ENCODE measurements at regions not wholly inside any gene's neighbourhood (a gene's known extent, or its start where the extent isn't known, plus 50 kb on each side); places are given as distances from the start of the nearest gene placed in this dataset.
A peak's percentile ranks its signal among the peaks of the same experiment; 100 is the strongest.

DNA sequence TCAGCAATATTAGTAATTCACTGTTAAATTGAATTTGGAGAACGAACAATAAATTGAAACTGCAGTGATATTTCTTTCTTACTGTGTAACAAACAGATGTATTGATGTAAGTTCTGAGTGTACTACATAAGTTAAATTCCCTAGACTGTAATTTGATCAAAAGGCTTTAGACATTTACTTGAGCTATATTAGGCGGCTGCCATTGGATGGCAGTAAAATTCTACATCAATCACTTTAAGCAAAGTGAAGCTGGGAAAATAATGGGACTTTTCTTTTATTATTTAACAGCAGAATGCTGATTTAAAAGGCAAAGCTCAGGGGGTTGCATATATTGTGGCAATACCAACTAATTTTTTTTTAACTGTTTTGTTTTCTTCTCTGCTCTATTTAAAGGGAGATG is 212.6 kb upstream of the PLSCR5 start:
- Histone ChIP-seq H3K36me3 (ENCODE audit: control insufficient read depth, insufficient read depth, low read length) (no peaks in the 10 kb centered on the region), H3K4me1 (ENCODE audit: control insufficient read depth, insufficient read depth, low read length) (no peaks in the 10 kb centered on the region), H3K9me3 (ENCODE audit: control insufficient read depth, insufficient read depth, low read depth, low read length) (no peaks in the 10 kb centered on the region), H3K4me3 (ENCODE audit: low read depth in 2 of 2, low read length in 2 of 2) (no peak overlapping the region), H3K27ac (ENCODE audit: low read length) (no peak overlapping the region), H3K27me3 (ENCODE audit: control insufficient read depth, insufficient read depth, low read length) (no peaks in the 10 kb centered on the region)
- in situ Hi-C loops (cut with HindIII; ENCODE audit: low pct_unique_long_range_greater_than_20kb, low sequenced_read_pairs) (no loop called here), intact Hi-C loops (cut with micrococcal nuclease; ENCODE audit: unreplicated experiment) (loop anchor here (5.0 kb wide), 1 partner anchor 375 kb away; no protein-coding TSS in a partner anchor)
- POLR2A ChIA-PET, result no interaction called here
- CTCF ChIA-PET, result no interaction called here
- DNase-seq (ENCODE audit: low read depth, low spot score) (no peak), ATAC-seq (no peak; the same call in 1 of the 2 replicates)
- TF ChIP-seq SIN3A (IDR thresholded peaks at IDR 0.05; ENCODE audit: borderline replicate concordance, insufficient read depth, low read depth, low read length), result no peak
- TF ChIP-seq CTCF (IDR thresholded peaks at IDR 0.05), result peak; percentile 54; the same call in 1 of the 2 replicates
- TF ChIP-seq POLR2AphosphoS5 (IDR thresholded peaks at IDR 0.05; ENCODE audit: low read depth, low read length), result no peak
- TF ChIP-seq REST (IDR thresholded peaks at IDR 0.05; ENCODE audit: insufficient read depth in 1 of 2, low read depth in 2 of 2, low read length in 1 of 2), result no peak
- no peak for TF ChIP-seq TCF7L2 (IDR thresholded peaks at IDR 0.05; ENCODE audit: low read depth, low read length)
- no TSS peak for BruUV-seq (replicated peaks)

DNA sequence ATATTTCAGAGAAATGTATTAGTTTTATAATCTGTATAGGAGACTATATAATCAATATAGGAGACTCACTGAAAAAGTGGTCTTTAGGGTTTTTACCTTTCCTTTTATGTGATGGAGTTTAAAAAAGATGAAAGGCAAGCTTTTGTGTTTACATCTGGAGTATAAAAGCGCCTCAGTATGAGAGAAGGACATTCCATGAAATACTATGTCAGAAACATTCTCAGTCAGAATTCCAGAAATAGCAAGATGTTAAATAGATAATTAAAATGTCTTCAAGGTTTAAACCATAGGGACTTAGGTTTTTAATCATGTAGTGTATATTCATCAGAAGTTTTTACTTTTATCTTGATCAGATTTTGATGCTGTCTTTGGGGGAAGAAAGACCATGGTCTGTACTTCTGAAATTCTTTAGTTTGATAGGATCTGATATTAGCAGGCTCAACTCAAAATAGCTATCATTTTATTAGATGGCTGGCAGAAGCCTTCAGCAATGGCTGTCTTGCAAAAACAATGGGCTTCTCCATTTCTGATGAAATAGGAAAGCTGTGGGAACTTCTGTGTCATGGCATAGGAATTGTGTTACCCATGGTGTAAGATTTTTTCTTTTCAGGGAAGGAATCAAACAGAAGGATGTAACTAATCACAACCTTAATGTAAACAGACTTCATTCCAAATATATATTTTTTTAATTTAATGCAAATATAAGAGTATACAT is 209.6 kb upstream of the PLSCR5 start:
- ATAC-seq (no peak), DNase-seq (ENCODE audit: low read depth, low spot score) (no peak)
- Histone ChIP-seq H3K4me1 (ENCODE audit: control insufficient read depth, insufficient read depth, low read length) (no peaks in the 10 kb centered on the region), H3K36me3 (ENCODE audit: control insufficient read depth, insufficient read depth, low read length) (no peaks in the 10 kb centered on the region), H3K27ac (ENCODE audit: low read length) (no peak overlapping the region), H3K27me3 (ENCODE audit: control insufficient read depth, insufficient read depth, low read length) (no peaks in the 10 kb centered on the region), H3K4me3 (ENCODE audit: low read depth in 2 of 2, low read length in 2 of 2) (no peak overlapping the region), H3K9me3 (ENCODE audit: control insufficient read depth, insufficient read depth, low read depth, low read length) (no peaks in the 10 kb centered on the region)
- no peak for TF ChIP-seq REST (IDR thresholded peaks at IDR 0.05; ENCODE audit: insufficient read depth in 1 of 2, low read depth in 2 of 2, low read length in 1 of 2)
- TF ChIP-seq POLR2AphosphoS5 (IDR thresholded peaks at IDR 0.05; ENCODE audit: low read depth, low read length), result no peak
- TF ChIP-seq CTCF (IDR thresholded peaks at IDR 0.05), result no peak
- TF ChIP-seq TCF7L2 (IDR thresholded peaks at IDR 0.05; ENCODE audit: low read depth, low read length), result no peak
- no peak for TF ChIP-seq SIN3A (IDR thresholded peaks at IDR 0.05; ENCODE audit: borderline replicate concordance, insufficient read depth, low read depth, low read length)
- in situ Hi-C loops (cut with HindIII; ENCODE audit: low pct_unique_long_range_greater_than_20kb, low sequenced_read_pairs) (no loop called here), intact Hi-C loops (cut with micrococcal nuclease; ENCODE audit: unreplicated experiment) (loop anchor here (5.0 kb wide), 1 partner anchor 378 kb away; no protein-coding TSS in a partner anchor)
- BruUV-seq (replicated peaks), result no TSS peak
- ChIA-PET CTCF (no interaction called here), POLR2A (no interaction called here)
